Neural cell (in vitro differentiated cells): ENCODE measurements at regions not wholly inside any gene's neighbourhood (a gene's known extent, or its start where the extent isn't known, plus 50 kb on each side); places are given as distances from the start of the nearest gene placed in this dataset.

Source experiments
- EZH2 ChIP-seq: fragments of 200-600, 300-800 bp; shearing (Covaris generic), sonication (generic); IDR thresholded peaks from 2 replicates; pipeline ENCODE4 v1.6.1; 2014; ENCODE audit warnings: antibody characterized with exemption, low read length, borderline replicate concordance, mild to moderate bottlenecking; ENCODE audit not compliant: insufficient read depth, poor library complexity, severe bottlenecking
- MXI1 ChIP-seq: fragments of 450-650 bp; conservative IDR thresholded peaks from 2 replicates; pipeline ENCODE4 v1.6.1; 2014; ENCODE audit warnings: antibody characterized with exemption, mild to moderate bottlenecking; ENCODE audit not compliant: poor library complexity, severe bottlenecking
- TF ChIP-seq, protein P1 (sequence below): fragments of 450-650 bp; IDR thresholded peaks from 2 replicates; pipeline ENCODE4 v1.5.1; 2014; ENCODE audit warnings: antibody characterized with exemption, mild to moderate bottlenecking, moderate library complexity; ENCODE audit not compliant: poor library complexity, severe bottlenecking

GRCh38 chr2:128477026-128477820 is 158.6 kb upstream of the HS6ST1 start:
- TF ChIP-seq, protein P1, sequence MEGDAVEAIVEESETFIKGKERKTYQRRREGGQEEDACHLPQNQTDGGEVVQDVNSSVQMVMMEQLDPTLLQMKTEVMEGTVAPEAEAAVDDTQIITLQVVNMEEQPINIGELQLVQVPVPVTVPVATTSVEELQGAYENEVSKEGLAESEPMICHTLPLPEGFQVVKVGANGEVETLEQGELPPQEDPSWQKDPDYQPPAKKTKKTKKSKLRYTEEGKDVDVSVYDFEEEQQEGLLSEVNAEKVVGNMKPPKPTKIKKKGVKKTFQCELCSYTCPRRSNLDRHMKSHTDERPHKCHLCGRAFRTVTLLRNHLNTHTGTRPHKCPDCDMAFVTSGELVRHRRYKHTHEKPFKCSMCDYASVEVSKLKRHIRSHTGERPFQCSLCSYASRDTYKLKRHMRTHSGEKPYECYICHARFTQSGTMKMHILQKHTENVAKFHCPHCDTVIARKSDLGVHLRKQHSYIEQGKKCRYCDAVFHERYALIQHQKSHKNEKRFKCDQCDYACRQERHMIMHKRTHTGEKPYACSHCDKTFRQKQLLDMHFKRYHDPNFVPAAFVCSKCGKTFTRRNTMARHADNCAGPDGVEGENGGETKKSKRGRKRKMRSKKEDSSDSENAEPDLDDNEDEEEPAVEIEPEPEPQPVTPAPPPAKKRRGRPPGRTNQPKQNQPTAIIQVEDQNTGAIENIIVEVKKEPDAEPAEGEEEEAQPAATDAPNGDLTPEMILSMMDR = no peak
- TF ChIP-seq EZH2 (no peak), MXI1 (no peak)
